GM18858 (cell line): ENCODE measurements at regions not wholly inside any gene's neighbourhood (a gene's known extent, or its start where the extent isn't known, plus 50 kb on each side); places are given as distances from the start of the nearest gene placed in this dataset.

Experiments
- ATAC-seq: cut with Tn5 transposase; IDR thresholded peaks from one replicate; pipeline ENCODE4 v1.9.1; 2021; ENCODE audit not compliant: unreplicated experiment

- ATAC-seq: no peak
These were observed 180.3 kb upstream of the ETAA1 start for GRCh38 chr2:67216881-67217280.

GRCh38 chr2:67217398-67217797 lies 179.7 kb upstream of the ETAA1 start:
- ATAC-seq: no peak

- no peak for ATAC-seq
These were observed 179.1 kb upstream of the ETAA1 start for GRCh38 chr2:67218056-67218455.

GRCh38 chr2:67219651-67220050 lies 177.5 kb upstream of the ETAA1 start:
- no peak for ATAC-seq

GRCh38 chr2:67221266-67221665 lies 175.9 kb upstream of the ETAA1 start:
- ATAC-seq: no peak

- no peak for ATAC-seq
These were observed 171.7 kb upstream of the ETAA1 start for GRCh38 chr2:67225287-67225973.

- ATAC-seq: no peak
These were observed 167.4 kb upstream of the ETAA1 start for GRCh38 chr2:67229706-67230105.

- no peak for ATAC-seq
These were observed 164.2 kb upstream of the ETAA1 start for GRCh38 chr2:67232936-67233335.

GRCh38 chr2:67234440-67234839 lies 162.7 kb upstream of the ETAA1 start:
- no peak for ATAC-seq

- no peak for ATAC-seq
These were observed 159.8 kb upstream of the ETAA1 start for GRCh38 chr2:67237288-67237687.

- ATAC-seq: no peak
These were observed 156.6 kb upstream of the ETAA1 start for GRCh38 chr2:67240507-67240906.

GRCh38 chr2:67241453-67241852 lies 155.7 kb upstream of the ETAA1 start:
- ATAC-seq: no peak

GRCh38 chr2:67242456-67242855 lies 154.7 kb upstream of the ETAA1 start:
- ATAC-seq: no peak

GRCh38 chr2:67243919-67244318 lies 153.2 kb upstream of the ETAA1 start:
- no peak for ATAC-seq

GRCh38 chr2:67246791-67247190 lies 150.3 kb upstream of the ETAA1 start:
- ATAC-seq: no peak

- no peak for ATAC-seq
These were observed 145.4 kb upstream of the ETAA1 start for GRCh38 chr2:67251741-67252140.

GRCh38 chr2:67255933-67256615 lies 141.1 kb upstream of the ETAA1 start:
- no peak for ATAC-seq

- ATAC-seq: no peak
These were observed 140.2 kb upstream of the ETAA1 start for GRCh38 chr2:67256892-67257291.

- no peak for ATAC-seq
These were observed 139.0 kb upstream of the ETAA1 start for GRCh38 chr2:67258122-67258521.

GRCh38 chr2:67258831-67259230 lies 138.3 kb upstream of the ETAA1 start:
- no peak for ATAC-seq

GRCh38 chr2:67259556-67260342 lies 137.4 kb upstream of the ETAA1 start:
- ATAC-seq: no peak
